22Rv1 (cell line): ENCODE measurements at regions not wholly inside any gene's neighbourhood (a gene's known extent, or its start where the extent isn't known, plus 50 kb on each side); places are given as distances from the start of the nearest gene placed in this dataset.

Experiments used
- ZFX ChIP-seq: fragments of 450-650 bp; IDR thresholded peaks from 2 replicates; pipeline ENCODE4 v1.6.1; 2017; ENCODE audit warnings: antibody characterized with exemption, borderline replicate concordance
- TF ChIP-seq, protein P1 (sequence below): fragments of 450-650 bp; IDR thresholded peaks from 2 replicates; pipeline ENCODE4 v1.5.1; 2017; ENCODE audit warnings: mild to moderate bottlenecking

DNA sequence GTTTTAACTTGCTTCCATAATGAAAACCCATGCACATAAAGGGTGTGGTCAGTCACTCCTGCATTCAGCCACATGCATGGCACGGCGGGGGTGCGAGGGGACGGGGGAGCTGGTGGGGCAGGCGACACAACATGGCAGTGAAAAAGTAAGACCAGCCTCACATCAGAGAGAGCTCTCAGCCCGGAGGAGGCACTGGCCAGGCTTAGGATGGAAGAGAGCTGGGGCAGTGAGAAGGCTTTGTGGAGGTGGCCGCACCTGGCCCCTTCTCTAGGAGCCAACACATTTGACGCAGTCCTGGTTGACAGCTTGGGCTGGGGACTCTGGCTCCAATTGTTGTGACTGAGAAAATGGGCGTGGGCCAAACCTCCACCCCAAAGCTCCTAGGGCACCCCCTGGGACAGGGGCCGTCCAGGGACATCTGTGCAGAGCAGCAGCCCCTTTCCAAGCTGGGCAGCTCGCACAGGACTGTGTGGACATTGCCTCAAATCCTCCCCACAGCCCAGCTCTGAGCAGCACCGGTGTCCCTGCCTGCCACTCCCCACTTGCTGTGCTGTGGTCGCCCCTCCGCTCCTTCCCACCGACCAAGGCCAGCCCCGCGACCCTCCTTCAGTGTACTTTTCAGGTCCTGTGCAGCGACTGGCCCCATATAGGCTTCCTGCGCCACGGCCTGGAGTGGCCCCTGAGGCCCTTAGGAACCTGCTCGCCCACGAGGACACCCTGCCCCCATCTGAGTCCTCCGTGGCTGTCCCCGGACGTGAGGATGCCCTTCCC, 126.0 kb upstream of the IQSEC1 start:
- TF ChIP-seq, protein P1, sequence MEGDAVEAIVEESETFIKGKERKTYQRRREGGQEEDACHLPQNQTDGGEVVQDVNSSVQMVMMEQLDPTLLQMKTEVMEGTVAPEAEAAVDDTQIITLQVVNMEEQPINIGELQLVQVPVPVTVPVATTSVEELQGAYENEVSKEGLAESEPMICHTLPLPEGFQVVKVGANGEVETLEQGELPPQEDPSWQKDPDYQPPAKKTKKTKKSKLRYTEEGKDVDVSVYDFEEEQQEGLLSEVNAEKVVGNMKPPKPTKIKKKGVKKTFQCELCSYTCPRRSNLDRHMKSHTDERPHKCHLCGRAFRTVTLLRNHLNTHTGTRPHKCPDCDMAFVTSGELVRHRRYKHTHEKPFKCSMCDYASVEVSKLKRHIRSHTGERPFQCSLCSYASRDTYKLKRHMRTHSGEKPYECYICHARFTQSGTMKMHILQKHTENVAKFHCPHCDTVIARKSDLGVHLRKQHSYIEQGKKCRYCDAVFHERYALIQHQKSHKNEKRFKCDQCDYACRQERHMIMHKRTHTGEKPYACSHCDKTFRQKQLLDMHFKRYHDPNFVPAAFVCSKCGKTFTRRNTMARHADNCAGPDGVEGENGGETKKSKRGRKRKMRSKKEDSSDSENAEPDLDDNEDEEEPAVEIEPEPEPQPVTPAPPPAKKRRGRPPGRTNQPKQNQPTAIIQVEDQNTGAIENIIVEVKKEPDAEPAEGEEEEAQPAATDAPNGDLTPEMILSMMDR = no peak
- TF ChIP-seq ZFX = no peak
